Heart right ventricle (tissue), 16 donors: ENCODE measurements at regions not wholly inside any gene's neighbourhood (a gene's known extent, or its start where the extent isn't known, plus 50 kb on each side); places are given as distances from the start of the nearest gene placed in this dataset.

Experiments used
- ATAC-seq, 8 donors: fragments of 200-7000 bp; cut with Tn5 transposase; one replicate each; pipeline ENCODE4 v1.9.1; 2020; ENCODE audit warnings: mild to moderate bottlenecking in 8 of 8, moderate library complexity in 8 of 8, moderate number of reproducible peaks in 1 of 8
- DNase-seq, 2 donors: peaks; one replicate each; pipeline ENCODE4 v3.0.0-alpha.2; 2020
- H3K27ac ChIP-seq, 10 donors: fragments of 200-600 bp; sonication (generic) in 2 of 10; one replicate each; pipeline versions ENCODE4 v1.5.0 to v1.8.0; 2020 to 2022; ENCODE audit warnings: mild to moderate bottlenecking in 3 of 10
- H3K27me3 ChIP-seq, 7 donors: fragments of 200-600 bp; one replicate each; pipeline ENCODE4 v1.8.0; 2021 to 2022; ENCODE audit warnings: mild to moderate bottlenecking in 2 of 7
- H3K36me3 ChIP-seq, 9 donors: fragments of 200-600 bp; sonication (generic) in 1 of 9; one replicate each; pipeline versions ENCODE4 v1.5.0 to v1.8.0; 2020 to 2022; ENCODE audit warnings: mild to moderate bottlenecking in 2 of 9
- H3K4me1 ChIP-seq, 9 donors: fragments of 200-600 bp; sonication (generic) in 1 of 9; one replicate each; pipeline versions ENCODE4 v1.5.0 to v1.8.0; 2020 to 2022; ENCODE audit warnings: mild to moderate bottlenecking in 4 of 9
- H3K4me3 ChIP-seq, 10 donors: fragments of 200-600 bp; sonication (generic) in 2 of 10; one replicate each; pipeline versions ENCODE4 v1.5.0 to v1.8.0; 2020 to 2022; ENCODE audit warnings: mild to moderate bottlenecking in 7 of 10, moderate library complexity in 2 of 10
- H3K9me3 ChIP-seq, 11 donors: fragments of 200-600 bp in 10 of 11; sonication (generic) in 2 of 11; one replicate each; pipeline versions ENCODE4 v1.5.0 to v1.8.0; 2013 to 2022; ENCODE audit warnings: mild to moderate bottlenecking in 2 of 11, control low read depth in 1 of 11, moderate library complexity in 1 of 11
- CTCF ChIP-seq, 9 donors: fragments of 200-600 bp; sonication (generic) in 2 of 9; IDR thresholded peaks; one replicate each; pipeline versions ENCODE4 v1.5.0 to v1.8.0; 2021 to 2022; ENCODE audit warnings: antibody characterized with exemption in 9 of 9, mild to moderate bottlenecking in 5 of 9, moderate library complexity in 1 of 9
- WGBS, 2 donors: extraction: QIAGEN DNeasy Blood & Tissue Kit; methylation state at CpG; one replicate each; pipeline ENCODE4 v1.1.7; 2013; ENCODE audit warnings: inconsistent platforms in 1 of 2; 5-methylcytosine and 5-hydroxymethylcytosine counted together
- intact Hi-C, 10 donors: fragments of 100-400 bp; cut with DNase I; formaldehyde crosslinking; loops; one replicate each; pipeline versions ENCODE4 v1.11.1 to v1.14.2; 2022
- donor health status: Arrhythmogenic right ventricular cardiomyopathy.
- donor health status: ischemic (EF 13 %, LVEDD 7.1; RV severe dilation, severe dysfunction).
- donor health status: healthy with polysubstance abuse.
- donor health status: DM: no; HTN: yes; CAD: no.
- donor health status: DM: no; HTN: no; CAD: no.
- donor health status: ischemic (EF 25% LVEDD 6.9; RV normal size, moderate dysfunction).
- donor health status: ischemic (EF 25% LVEDD 5.7; RV mildly dilated, moderate dysfunction).
- donor health status: healthy.
- donor health status: DM: yes; HTN: yes; CAD: no.
- donor health status: Ischemic cardiomyopathy.
- donor health status: ischemic (EF 35%, LVEDD 5.7; RV mildly dilated, moderate dysfunction).
- donor health status: nonischemic (EF 11% LVEDD 7.7; RV severe dilation, severe dysfunction).
- donor health status: DM: yes; HTN: yes; CAD: no.
- donor health status: PGD.
- donor health status: ischemic (EF 29% LVEDD 5.4; RV normal size, mild dysfunction).
- donor health status: nonischemic (EF 23%, LVEDD 6.1; RV moderate dilation, normal function).

DNA sequence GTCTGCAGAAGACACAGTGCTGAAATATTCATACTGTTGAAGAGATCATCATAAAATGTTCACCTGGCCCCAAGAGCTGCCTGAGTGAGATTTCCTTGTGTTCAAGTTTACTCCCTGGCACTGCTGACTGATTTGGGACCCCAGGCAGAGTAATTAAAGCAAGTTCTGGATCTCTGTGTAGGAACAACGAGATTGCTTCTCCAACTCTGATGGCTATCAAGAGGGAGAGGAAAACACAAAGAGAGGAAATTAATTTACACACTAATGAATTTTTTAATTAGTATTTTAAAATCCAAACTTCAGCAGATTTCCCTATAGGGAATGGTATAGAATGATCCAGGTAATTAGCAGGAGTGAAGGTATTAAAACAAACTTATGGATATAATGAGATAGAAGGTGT lies 711.8 kb downstream of the DCDC2C start:
- H3K9me3 ChIP-seq = peaks cover 0 to 38% (median 0%) of the 10 kb centered on the region in 11 donors
- WGBS, 2 donors = 55 to 81% methylated on average over 1 of the region's 1 CpG
- TF ChIP-seq CTCF (IDR thresholded peaks at IDR 0.05) = no peak
- intact Hi-C loops = no loop called here
- ATAC-seq (no peak), DNase-seq (no peak)
- no peak overlapping the region for H3K27ac ChIP-seq
- H3K4me3 ChIP-seq = no peak overlapping the region
- peaks cover 0 to 3% (median 0%) of the 10 kb centered on the region in 7 donors for H3K27me3 ChIP-seq
- H3K36me3 ChIP-seq = no peaks in the 10 kb centered on the region
- H3K4me1 ChIP-seq = no peaks in the 10 kb centered on the region

- ATAC-seq (no peak), DNase-seq (no peak)
- peaks cover 0 to 3% (median 0%) of the 10 kb centered on the region in 7 donors for H3K27me3 ChIP-seq
- no peaks in the 10 kb centered on the region for H3K4me1 ChIP-seq
- H3K36me3 ChIP-seq = no peaks in the 10 kb centered on the region
- H3K9me3 ChIP-seq = peaks cover 0 to 30% (median 0%) of the 10 kb centered on the region in 11 donors
- no peak overlapping the region for H3K4me3 ChIP-seq
- WGBS, 2 donors = 94 to 97% methylated on average over 1 of the region's 1 CpG
- H3K27ac ChIP-seq = no peak overlapping the region
- intact Hi-C loops = no loop called here
- no peak for TF ChIP-seq CTCF (IDR thresholded peaks at IDR 0.05)
Measured at GRCh38 chr2:4415810-4416413, 712.5 kb downstream of the DCDC2C start.

- Histone ChIP-seq H3K36me3 (no peaks in the 10 kb centered on the region), H3K27me3 (peaks cover 0 to 3% (median 0%) of the 10 kb centered on the region in 7 donors), H3K27ac (no peak overlapping the region), H3K4me1 (no peaks in the 10 kb centered on the region), H3K4me3 (no peak overlapping the region), H3K9me3 (peaks cover 0 to 25% (median 0%) of the 10 kb centered on the region in 11 donors)
- ATAC-seq (no peak), DNase-seq (no peak)
- TF ChIP-seq CTCF (IDR thresholded peaks at IDR 0.05) = no peak
- intact Hi-C loops = no loop called here
- WGBS, 2 donors = 65 to 67% methylated on average over 4 of the region's 4 CpGs
Measured at GRCh38 chr2:4416431-4416830, 713.1 kb downstream of the DCDC2C start.

DNA sequence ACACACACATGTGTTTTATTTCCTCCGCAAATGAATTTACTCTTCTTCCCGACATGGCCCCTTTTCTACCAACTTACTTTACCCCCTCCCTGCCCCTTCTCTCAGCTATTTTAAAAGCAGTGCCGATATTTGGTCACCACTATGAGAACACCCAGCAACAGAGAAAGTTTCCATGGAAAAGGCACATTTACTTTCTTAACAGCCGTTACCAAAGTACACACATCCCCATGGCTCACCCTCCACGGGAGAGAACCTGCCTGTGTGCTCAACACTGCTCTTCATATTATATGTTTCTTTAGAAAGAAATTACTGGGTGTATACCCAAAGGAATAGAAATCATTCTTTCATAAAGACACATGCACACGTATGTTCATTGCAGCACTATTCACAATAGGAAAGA lies 714.4 kb downstream of the DCDC2C start:
- intact Hi-C loops = no loop called here
- Histone ChIP-seq H3K27ac (no peak overlapping the region), H3K4me3 (no peak overlapping the region), H3K36me3 (no peaks in the 10 kb centered on the region), H3K27me3 (peaks cover 0 to 3% (median 0%) of the 10 kb centered on the region in 7 donors), H3K4me1 (no peaks in the 10 kb centered on the region), H3K9me3 (peaks cover 0 to 18% (median 0%) of the 10 kb centered on the region in 11 donors)
- ATAC-seq (no peak), DNase-seq (no peak)
- TF ChIP-seq CTCF (IDR thresholded peaks at IDR 0.05) = no peak
- WGBS, 2 donors = 90 to 94% methylated on average over 6 of the region's 6 CpGs
